GM19351 (cell line): ENCODE measurements at regions not wholly inside any gene's neighbourhood (a gene's known extent, or its start where the extent isn't known, plus 50 kb on each side); places are given as distances from the start of the nearest gene placed in this dataset.

ENCODE experiments used
- ATAC-seq: cut with Tn5 transposase; IDR thresholded peaks from one replicate; pipeline ENCODE4 v1.9.1; 2021; ENCODE audit warnings: mild to moderate bottlenecking, moderate library complexity; ENCODE audit not compliant: unreplicated experiment

- ATAC-seq = no peak
These were observed 93.0 kb upstream of the GRIK3 start for GRCh38 chr1:37127254-37127748.

DNA sequence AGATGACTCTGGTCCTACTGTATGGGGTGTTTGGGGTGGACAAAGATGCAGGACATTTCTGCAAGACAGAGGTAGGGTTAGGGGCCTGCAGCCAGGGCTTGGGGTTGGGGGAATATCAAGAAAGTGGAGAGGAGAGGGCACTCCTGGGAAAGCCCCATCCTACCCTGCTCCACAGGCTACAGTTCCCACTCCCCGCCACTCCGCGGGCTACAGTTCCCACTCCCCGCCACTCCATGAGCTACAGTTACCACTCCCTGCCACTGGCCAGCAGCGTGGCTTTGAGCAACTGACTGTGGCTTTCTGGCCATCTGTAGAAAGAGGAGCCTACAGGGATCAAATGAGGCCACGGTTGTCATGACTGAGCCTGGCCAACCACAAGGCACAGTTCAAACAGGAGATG lies 93.8 kb upstream of the GRIK3 start:
- no peak for ATAC-seq

DNA sequence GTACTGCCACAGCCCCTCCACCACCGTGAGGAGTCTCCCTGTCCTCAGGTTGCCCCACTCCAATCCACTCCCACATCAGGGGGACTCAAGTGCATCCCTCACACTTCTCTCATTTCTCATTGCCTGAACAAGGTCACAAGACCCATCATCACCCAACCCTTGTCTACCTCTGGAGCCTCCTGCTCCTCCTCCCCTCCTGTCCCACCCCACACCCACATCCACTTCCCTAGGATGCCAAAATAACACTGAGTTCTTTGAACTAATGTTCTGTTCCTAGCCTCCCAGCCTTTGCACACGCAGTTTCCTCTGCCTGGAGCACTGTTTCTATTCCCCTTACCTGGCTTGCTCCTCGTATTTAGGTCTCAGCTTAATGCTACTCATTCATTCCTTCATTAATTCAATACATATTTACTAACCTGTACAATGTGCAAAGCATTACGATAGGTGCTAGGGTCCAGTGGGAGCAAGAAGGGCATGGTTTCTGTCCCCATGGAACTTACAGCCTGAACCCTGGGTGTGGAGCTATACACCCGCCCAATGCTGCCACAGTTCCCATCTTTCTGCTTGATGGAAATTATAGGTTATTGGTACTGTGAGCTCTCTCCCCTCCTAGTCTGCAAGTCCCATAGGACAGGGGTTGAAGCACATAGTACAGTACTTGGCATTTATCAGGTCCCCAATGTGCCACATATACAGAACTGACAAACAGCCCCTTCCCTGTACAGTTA lies 96.1 kb upstream of the GRIK3 start:
- no peak for ATAC-seq

- ATAC-seq = no peak
These were observed 97.0 kb upstream of the GRIK3 start for GRCh38 chr1:37131281-37131680.

- no peak for ATAC-seq
These were observed 99.2 kb upstream of the GRIK3 start for GRCh38 chr1:37133276-37134145.

DNA sequence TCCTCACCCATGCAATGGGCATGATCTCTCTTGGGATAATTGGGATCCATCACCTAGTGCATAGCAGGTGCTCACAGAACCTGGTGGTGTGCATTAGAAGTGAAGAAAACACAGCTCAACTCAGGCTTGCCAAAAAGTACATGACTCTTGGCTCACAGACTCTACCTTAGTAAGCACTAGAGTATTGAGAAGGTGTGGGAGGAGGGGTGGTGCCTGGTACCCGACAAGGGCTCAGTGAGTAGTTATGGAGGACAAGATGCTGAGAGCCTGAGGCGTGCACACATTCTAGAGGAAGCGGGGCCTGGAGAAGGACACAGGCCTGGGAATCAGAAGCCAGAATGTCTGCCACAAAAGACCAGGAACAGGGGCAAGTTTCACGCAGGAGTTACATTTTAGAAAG lies 100.3 kb upstream of the GRIK3 start:
- ATAC-seq = no peak

GRCh38 chr1:37135032-37135431 lies 100.7 kb upstream of the GRIK3 start:
- no peak for ATAC-seq

DNA sequence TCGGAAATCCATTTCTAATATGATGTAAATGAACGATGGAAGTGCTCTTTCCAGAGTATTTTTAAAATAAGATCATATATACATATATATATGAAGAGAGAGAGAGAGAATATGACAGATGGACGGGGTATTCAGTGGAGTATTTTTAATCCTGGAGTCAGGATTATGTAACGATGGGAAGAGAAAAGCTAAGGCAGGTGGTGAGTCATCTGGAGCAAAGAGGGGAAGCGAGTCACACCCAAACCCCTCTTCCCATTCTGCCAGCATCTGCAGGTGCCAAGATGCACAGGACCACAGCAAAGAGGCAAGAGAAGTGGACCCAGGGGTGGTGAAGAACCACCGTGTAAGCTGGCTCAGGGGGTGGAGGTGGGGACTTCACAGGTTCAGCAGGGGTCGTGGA lies 102.7 kb upstream of the GRIK3 start:
- ATAC-seq = no peak

- no peak for ATAC-seq
These were observed 103.3 kb upstream of the GRIK3 start for GRCh38 chr1:37137601-37138000.

DNA sequence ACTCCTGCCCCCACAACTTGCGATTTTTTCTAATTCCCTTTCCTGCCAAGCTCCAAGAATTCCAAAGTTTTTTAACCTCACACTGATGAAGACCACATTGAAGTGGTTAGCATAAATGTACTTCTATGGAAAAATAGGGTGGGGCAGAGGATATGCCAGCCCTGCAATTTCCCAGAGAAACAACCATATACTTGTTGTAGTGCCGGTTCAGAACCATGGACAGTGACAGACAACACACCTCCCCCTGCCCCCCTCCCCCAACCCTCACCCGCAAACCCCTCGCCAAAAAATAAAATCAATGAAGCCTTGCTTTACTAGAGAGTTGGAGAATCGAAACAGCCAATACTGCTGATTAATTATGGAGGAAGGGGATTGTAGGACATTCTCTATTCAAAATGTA lies 109.5 kb upstream of the GRIK3 start:
- no peak for ATAC-seq

GRCh38 chr1:37146071-37146470 lies 111.8 kb upstream of the GRIK3 start:
- ATAC-seq = no peak

- no peak for ATAC-seq
These were observed 113.1 kb upstream of the GRIK3 start for GRCh38 chr1:37147392-37147831.

- no peak for ATAC-seq
These were observed 113.6 kb upstream of the GRIK3 start for GRCh38 chr1:37147906-37148305.

- ATAC-seq = no peak
These were observed 114.3 kb upstream of the GRIK3 start for GRCh38 chr1:37148663-37149062.

DNA sequence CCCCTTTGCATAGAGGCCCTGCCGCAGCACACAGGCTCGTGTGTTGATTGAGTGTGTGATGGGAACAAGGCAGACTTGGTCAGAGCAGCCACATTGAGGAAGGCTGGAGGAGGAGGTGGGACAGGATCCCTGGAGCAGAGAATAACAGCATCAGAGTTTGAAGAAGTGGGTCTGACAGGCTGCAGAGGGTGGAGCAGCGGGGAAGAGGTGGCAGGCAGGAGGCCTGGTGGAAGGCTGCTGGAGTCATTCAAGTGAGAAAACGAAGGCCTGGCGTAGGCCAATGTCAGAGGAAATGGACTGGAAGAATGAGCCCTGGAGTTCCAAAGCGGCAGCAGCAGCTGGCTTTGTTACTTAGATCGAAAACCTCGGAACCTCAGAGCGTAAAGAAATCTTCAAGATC lies 115.0 kb upstream of the GRIK3 start:
- no peak for ATAC-seq

DNA sequence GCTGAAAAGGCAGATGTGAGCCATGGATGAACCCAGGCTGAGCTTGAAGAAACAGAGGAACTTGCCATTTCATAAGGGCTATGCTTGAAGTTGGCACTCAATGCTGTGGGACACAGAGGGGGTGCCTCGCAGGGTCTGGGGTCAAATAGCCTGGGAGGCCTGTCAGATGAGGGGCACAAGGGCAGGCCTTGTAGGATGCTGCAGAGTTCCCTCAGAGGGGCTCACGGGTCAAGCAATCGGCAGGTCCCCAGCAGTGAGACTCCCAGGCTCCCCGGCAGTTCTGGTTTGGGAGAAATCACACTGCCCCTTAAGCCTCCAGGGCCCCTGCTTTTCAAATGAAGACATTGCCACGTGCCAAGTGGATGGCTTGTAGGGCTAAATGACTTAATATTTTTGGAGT lies 116.7 kb upstream of the GRIK3 start:
- ATAC-seq = no peak

DNA sequence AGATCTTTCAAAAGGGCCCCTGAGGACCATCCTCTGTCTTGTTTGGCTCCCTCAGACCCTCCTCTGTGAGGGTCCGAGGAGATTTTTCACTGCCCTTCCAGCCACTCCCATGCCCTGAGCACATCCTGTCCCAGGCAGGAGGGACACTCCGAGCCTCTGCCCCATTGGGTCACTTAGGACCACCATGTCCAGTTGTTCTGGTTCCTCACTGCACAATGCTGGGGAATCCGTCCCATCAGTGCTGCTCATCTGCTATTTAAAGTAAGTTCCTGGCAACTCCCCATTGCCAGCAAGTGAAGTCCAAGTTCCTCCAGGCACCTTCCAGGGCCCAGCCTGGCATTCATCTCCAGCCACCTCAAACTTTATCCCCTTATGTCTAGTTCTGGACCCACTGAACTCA lies 117.5 kb upstream of the GRIK3 start:
- no peak for ATAC-seq

- ATAC-seq = no peak
These were observed 118.2 kb upstream of the GRIK3 start for GRCh38 chr1:37152491-37152890.

GRCh38 chr1:37153116-37154100 lies 119.1 kb upstream of the GRIK3 start:
- ATAC-seq = no peak

DNA sequence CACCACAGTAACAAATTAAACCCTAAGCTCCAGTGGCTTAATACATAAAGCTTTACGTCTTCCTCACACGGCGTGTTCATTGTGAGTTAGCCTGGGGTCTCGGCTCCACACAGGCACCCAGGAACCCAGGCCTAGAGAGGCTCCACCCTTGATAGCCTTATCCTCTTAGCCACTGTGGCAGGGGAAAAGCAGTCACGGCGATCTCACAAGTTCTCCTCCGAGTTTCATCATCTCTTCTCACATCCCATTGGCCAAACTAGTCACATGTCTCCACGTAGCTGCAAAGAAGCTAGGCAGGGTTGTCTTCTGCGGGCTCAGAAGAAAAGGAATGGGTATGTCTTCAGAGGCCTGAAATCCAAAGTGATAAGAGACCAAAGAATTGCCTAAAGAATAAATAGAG lies 122.3 kb upstream of the GRIK3 start:
- no peak for ATAC-seq

GRCh38 chr1:37157634-37158033 lies 123.3 kb upstream of the GRIK3 start:
- ATAC-seq = no peak
